HG03469 (cell line): ENCODE measurements at regions not wholly inside any gene's neighbourhood (a gene's known extent, or its start where the extent isn't known, plus 50 kb on each side); places are given as distances from the start of the nearest gene placed in this dataset.
"Not testable (repeated sequence)": the region's sequence is repeated elsewhere in the genome, so short reads cannot be mapped to it uniquely, and the experiment has no call there.

Experiments used
- ATAC-seq: cut with Tn5 transposase; IDR thresholded peaks from one replicate; pipeline ENCODE4 v1.9.1; 2021; ENCODE audit warnings: mild to moderate bottlenecking, moderate library complexity, moderate number of reproducible peaks; ENCODE audit not compliant: unreplicated experiment

GRCh38 chr1:58836408-58836807 lies 52.6 kb upstream of the JUN start:
- ATAC-seq: no peak

GRCh38 chr1:58837886-58838285 lies 54.0 kb upstream of the JUN start:
- ATAC-seq: no peak

- no peak for ATAC-seq
These were observed 55.4 kb upstream of the JUN start for GRCh38 chr1:58839147-58839795.

- ATAC-seq: no peak
These were observed 56.3 kb upstream of the JUN start for GRCh38 chr1:58839846-58840835.

- ATAC-seq: no peak
These were observed 57.6 kb upstream of the JUN start for GRCh38 chr1:58841455-58841854.

- ATAC-seq: no peak
These were observed 59.1 kb upstream of the JUN start for GRCh38 chr1:58842941-58843340.

- ATAC-seq: no peak
These were observed 60.3 kb upstream of the JUN start for GRCh38 chr1:58844176-58844575.

- no peak for ATAC-seq
These were observed 62.1 kb upstream of the JUN start for GRCh38 chr1:58845942-58846341.

GRCh38 chr1:58848818-58849411 lies 65.1 kb upstream of the JUN start:
- no peak for ATAC-seq

GRCh38 chr1:58849551-58849950 lies 65.7 kb upstream of the JUN start:
- ATAC-seq: no peak

- no peak for ATAC-seq
These were observed 66.8 kb upstream of the JUN start for GRCh38 chr1:58850636-58851035.

GRCh38 chr1:58852731-58853485 lies 69.1 kb upstream of the JUN start:
- ATAC-seq: no peak

GRCh38 chr1:58854576-58854975 lies 70.7 kb upstream of the JUN start:
- no peak for ATAC-seq

GRCh38 chr1:58855274-58856165 lies 71.7 kb upstream of the JUN start:
- no peak for ATAC-seq

GRCh38 chr1:58856281-58856680 lies 72.4 kb upstream of the JUN start:
- not testable (repeated sequence) for ATAC-seq

GRCh38 chr1:58857680-58858673 lies 74.1 kb upstream of the JUN start:
- peak; percentile 76 for ATAC-seq

GRCh38 chr1:58859769-58860485 lies 76.1 kb upstream of the JUN start:
- ATAC-seq: no peak

- ATAC-seq: no peak
These were observed 77.2 kb upstream of the JUN start for GRCh38 chr1:58861076-58861475.
